SK-N-DZ (cell line): ENCODE measurements at regions not wholly inside any gene's neighbourhood (a gene's known extent, or its start where the extent isn't known, plus 50 kb on each side); places are given as distances from the start of the nearest gene placed in this dataset.

ENCODE experiments used
- DNase-seq: peaks from one replicate; pipeline ENCODE4 v3.0.0-alpha.2; 2015; ENCODE audit warnings: low spot score

GRCh38 chr2:59025157-59025757 lies 784.1 kb upstream of the FANCL start:
- DNase-seq, result peak; percentile 52

- DNase-seq, result no peak
Observed at GRCh38 chr2:59021786-59022185, 780.7 kb upstream of the FANCL start.

GRCh38 chr2:59019566-59020159 lies 778.5 kb upstream of the FANCL start:
- DNase-seq, result no peak

- no peak for DNase-seq
Observed at GRCh38 chr2:59018737-59019136, 777.6 kb upstream of the FANCL start.

- no peak for DNase-seq
Observed at GRCh38 chr2:59015027-59015426, 773.9 kb upstream of the FANCL start.

- no peak for DNase-seq
Observed at GRCh38 chr2:59012971-59013370, 771.8 kb upstream of the FANCL start.

- no peak for DNase-seq
Observed at GRCh38 chr2:59012234-59012633, 771.1 kb upstream of the FANCL start.

GRCh38 chr2:59008950-59009349 lies 767.8 kb upstream of the FANCL start:
- no peak for DNase-seq

GRCh38 chr2:59005836-59006615 lies 764.9 kb upstream of the FANCL start:
- no peak for DNase-seq

- no peak for DNase-seq
Observed at GRCh38 chr2:59004621-59005020, 763.5 kb upstream of the FANCL start.

GRCh38 chr2:59000796-59001195 lies 759.7 kb upstream of the FANCL start:
- no peak for DNase-seq

- peak; percentile 21 for DNase-seq
Observed at GRCh38 chr2:58992062-58992706, 751.1 kb upstream of the FANCL start.

- DNase-seq, result no peak
Observed at GRCh38 chr2:58991357-58991756, 750.2 kb upstream of the FANCL start.

- no peak for DNase-seq
Observed at GRCh38 chr2:58985541-58985940, 744.4 kb upstream of the FANCL start.

GRCh38 chr2:58984731-58985130 lies 743.6 kb upstream of the FANCL start:
- DNase-seq, result no peak

GRCh38 chr2:58983111-58983510 lies 742.0 kb upstream of the FANCL start:
- DNase-seq, result no peak

GRCh38 chr2:58981237-58981636 lies 740.1 kb upstream of the FANCL start:
- no peak for DNase-seq

- no peak for DNase-seq
Observed at GRCh38 chr2:58976375-58977071, 735.4 kb upstream of the FANCL start.

GRCh38 chr2:58974881-58975280 lies 733.8 kb upstream of the FANCL start:
- DNase-seq, result no peak

- DNase-seq, result no peak
Observed at GRCh38 chr2:58974426-58974825, 733.3 kb upstream of the FANCL start.

- peak; percentile 90 for DNase-seq
Observed at GRCh38 chr2:58973811-58974281, 732.7 kb upstream of the FANCL start.

- DNase-seq, result peak; percentile 72
Observed at GRCh38 chr2:58972737-58973136, 731.6 kb upstream of the FANCL start.
